Tongue (tissue), 1 donor: ENCODE measurements at regions not wholly inside any gene's neighbourhood (a gene's known extent, or its start where the extent isn't known, plus 50 kb on each side); places are given as distances from the start of the nearest gene placed in this dataset.
"Not testable (repeated sequence)": the region's sequence is repeated elsewhere in the genome, so short reads cannot be mapped to it uniquely, and the experiment has no call there.

Source experiments
- DNase-seq: peaks from one replicate; pipeline ENCODE4 v3.0.0-alpha.2; 2015

- no peak for DNase-seq
Measured at GRCh38 chr16:47852991-47853390, 302.8 kb downstream of the ABCC12 start.

- no peak for DNase-seq
Measured at GRCh38 chr16:47851146-47851545, 304.6 kb downstream of the ABCC12 start.

- no peak for DNase-seq
Measured at GRCh38 chr16:47849736-47850135, 306.1 kb downstream of the ABCC12 start.

GRCh38 chr16:47848421-47849109, 307.2 kb downstream of the ABCC12 start:
- DNase-seq = peak; percentile 49

GRCh38 chr16:47847220-47847970, 308.4 kb downstream of the ABCC12 start:
- peak; percentile 70 for DNase-seq

- DNase-seq = no peak
Measured at GRCh38 chr16:47834485-47835024, 321.2 kb downstream of the ABCC12 start.

GRCh38 chr16:47833771-47834170, 322.0 kb downstream of the ABCC12 start:
- DNase-seq = no peak

GRCh38 chr16:47829850-47830600, 325.8 kb downstream of the ABCC12 start:
- DNase-seq = no peak

GRCh38 chr16:47826070-47826469, 329.7 kb downstream of the ABCC12 start:
- no peak for DNase-seq

GRCh38 chr16:47817048-47817447, 338.7 kb downstream of the ABCC12 start:
- no peak for DNase-seq

- no peak for DNase-seq
Measured at GRCh38 chr16:47816511-47816910, 339.3 kb downstream of the ABCC12 start.

GRCh38 chr16:47815655-47816054, 340.1 kb downstream of the ABCC12 start:
- DNase-seq = no peak

GRCh38 chr16:47811758-47812157, 344.0 kb downstream of the ABCC12 start:
- DNase-seq = not testable (repeated sequence)

GRCh38 chr16:47806309-47806847, 345.2 kb downstream of the PHKB start:
- DNase-seq = no peak

GRCh38 chr16:47787696-47788095, 326.6 kb downstream of the PHKB start:
- no peak for DNase-seq

- no peak for DNase-seq
Measured at GRCh38 chr16:47781673-47782072, 320.5 kb downstream of the PHKB start.

- DNase-seq = no peak
Measured at GRCh38 chr16:47780213-47780875, 319.2 kb downstream of the PHKB start.

GRCh38 chr16:47779201-47780016, 318.3 kb downstream of the PHKB start:
- DNase-seq = no peak

- no peak for DNase-seq
Measured at GRCh38 chr16:47778106-47778801, 317.1 kb downstream of the PHKB start.

GRCh38 chr16:47777220-47777619, 316.1 kb downstream of the PHKB start:
- no peak for DNase-seq
